Vagina (tissue), 2 donors: ENCODE measurements at regions not wholly inside any gene's neighbourhood (a gene's known extent, or its start where the extent isn't known, plus 50 kb on each side); places are given as distances from the start of the nearest gene placed in this dataset.

Source experiments
- DNase-seq, 2 donors: peaks; one replicate each; pipeline ENCODE4 v3.0.0-alpha.2; 2017; ENCODE audit errors: extremely low spot score in 2 of 2
- H3K27ac ChIP-seq: fragments of 200-600 bp; sonication (generic); one replicate; pipeline ENCODE4 v1.5.1; 2019
- H3K27me3 ChIP-seq: fragments of 200-600 bp; sonication (generic); one replicate; pipeline ENCODE4 v1.5.1; 2019
- H3K36me3 ChIP-seq, 2 donors: fragments of 200-600 bp; sonication (generic); one replicate each; pipeline ENCODE4 v1.5.1; 2017 to 2019
- H3K4me1 ChIP-seq: fragments of 200-600 bp; sonication (generic); one replicate; pipeline ENCODE4 v1.5.1; 2019
- H3K4me3 ChIP-seq, 2 donors: fragments of 200-600 bp; sonication (generic); 1 replicate in 1 of 2; 2 replicates in 1 of 2; pipeline ENCODE4 v1.5.1; 2016 to 2019
- H3K9me3 ChIP-seq: fragments of 200-600 bp; sonication (generic); one replicate; pipeline ENCODE4 v1.5.1; 2019
- POLR2A ChIP-seq, 2 donors: fragments of 450-650 bp; IDR thresholded peaks; one replicate each; pipeline ENCODE4 v1.6.1; 2017; ENCODE audit warnings: antibody characterized with exemption in 2 of 2, mild to moderate bottlenecking in 2 of 2, moderate library complexity in 2 of 2
- POLR2AphosphoS5 ChIP-seq, 2 donors: sonication (generic); formaldehyde crosslinking; IDR thresholded peaks; one replicate each; pipeline ENCODE4 v1.9.0; 2017; ENCODE audit warnings: antibody characterized with exemption in 2 of 2, mild to moderate bottlenecking in 2 of 2, low read depth in 1 of 2; ENCODE audit not compliant: insufficient read depth in 1 of 2
- intact Hi-C: fragments of 100-400 bp; cut with DNase I; formaldehyde crosslinking; loops from one replicate; pipeline ENCODE4 v1.15.1; 2023
- TF ChIP-seq, protein P1 (sequence below), 3 experiments: fragments of 450-650 bp in 2 of 3; fragments of 200-600 bp in 1 of 3; sonication (generic) in 1 of 3; IDR thresholded peaks; one replicate each; pipeline ENCODE4 v1.5.1; 2017 to 2019; ENCODE audit warnings: antibody characterized with exemption in 3 of 3, mild to moderate bottlenecking in 2 of 3, moderate library complexity in 2 of 3

DNA sequence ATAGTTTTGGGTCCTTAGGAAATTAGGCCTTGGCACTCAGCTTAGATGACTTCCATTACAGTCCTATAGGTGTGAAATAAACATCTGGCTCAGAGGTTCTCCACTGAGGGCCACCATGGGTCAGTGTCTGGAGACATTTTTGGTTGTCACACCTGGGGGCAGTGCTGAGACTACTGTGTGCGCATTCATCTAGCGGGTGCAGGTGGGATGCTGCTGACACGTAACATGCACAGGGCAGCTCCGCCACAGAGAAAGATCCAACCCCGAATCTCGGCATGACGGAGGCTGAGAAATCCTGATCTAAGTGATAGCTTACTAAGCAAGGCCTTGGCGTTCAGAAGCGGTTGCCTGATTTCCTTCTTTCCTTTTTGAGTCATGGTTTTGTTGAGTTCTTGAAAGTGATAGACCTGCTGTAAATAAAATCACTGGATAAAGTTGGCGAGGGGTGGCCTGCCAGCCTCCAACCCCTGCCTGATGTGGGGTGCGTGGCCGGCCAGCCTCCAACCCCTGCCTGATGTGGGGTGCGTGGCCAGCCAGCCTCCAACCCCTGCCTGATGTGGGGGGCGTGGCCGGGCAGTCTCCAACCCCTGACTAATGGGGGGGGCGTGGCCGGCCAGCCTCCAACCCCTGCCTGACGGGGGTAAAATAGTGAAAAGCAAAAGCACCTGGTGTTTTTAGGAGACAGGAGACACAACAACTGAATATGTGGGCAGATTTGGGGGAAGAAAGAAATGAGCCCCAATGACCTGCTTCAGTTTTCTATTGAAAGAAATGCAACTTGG is 158.1 kb downstream of the CDH26 start:
- intact Hi-C loops, result no loop called here
- H3K27me3 ChIP-seq, result no peaks in the 10 kb centered on the region
- no peaks in the 10 kb centered on the region for H3K9me3 ChIP-seq
- peak overlapping the region; percentile 33 for H3K27ac ChIP-seq
- TF ChIP-seq, protein P1, sequence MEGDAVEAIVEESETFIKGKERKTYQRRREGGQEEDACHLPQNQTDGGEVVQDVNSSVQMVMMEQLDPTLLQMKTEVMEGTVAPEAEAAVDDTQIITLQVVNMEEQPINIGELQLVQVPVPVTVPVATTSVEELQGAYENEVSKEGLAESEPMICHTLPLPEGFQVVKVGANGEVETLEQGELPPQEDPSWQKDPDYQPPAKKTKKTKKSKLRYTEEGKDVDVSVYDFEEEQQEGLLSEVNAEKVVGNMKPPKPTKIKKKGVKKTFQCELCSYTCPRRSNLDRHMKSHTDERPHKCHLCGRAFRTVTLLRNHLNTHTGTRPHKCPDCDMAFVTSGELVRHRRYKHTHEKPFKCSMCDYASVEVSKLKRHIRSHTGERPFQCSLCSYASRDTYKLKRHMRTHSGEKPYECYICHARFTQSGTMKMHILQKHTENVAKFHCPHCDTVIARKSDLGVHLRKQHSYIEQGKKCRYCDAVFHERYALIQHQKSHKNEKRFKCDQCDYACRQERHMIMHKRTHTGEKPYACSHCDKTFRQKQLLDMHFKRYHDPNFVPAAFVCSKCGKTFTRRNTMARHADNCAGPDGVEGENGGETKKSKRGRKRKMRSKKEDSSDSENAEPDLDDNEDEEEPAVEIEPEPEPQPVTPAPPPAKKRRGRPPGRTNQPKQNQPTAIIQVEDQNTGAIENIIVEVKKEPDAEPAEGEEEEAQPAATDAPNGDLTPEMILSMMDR (IDR thresholded peaks at IDR 0.05), result no peak
- no peak for TF ChIP-seq POLR2A (IDR thresholded peaks at IDR 0.05)
- no peak for TF ChIP-seq POLR2AphosphoS5 (IDR thresholded peaks at IDR 0.05; ENCODE audit: insufficient read depth in 1 of 2, low read depth in 1 of 2)
- DNase-seq, result no peak
- H3K4me1 ChIP-seq, result peaks cover 20% of the 10 kb centered on the region
- H3K36me3 ChIP-seq, result no peaks in the 10 kb centered on the region
- H3K4me3 ChIP-seq, result no peak overlapping the region

DNA sequence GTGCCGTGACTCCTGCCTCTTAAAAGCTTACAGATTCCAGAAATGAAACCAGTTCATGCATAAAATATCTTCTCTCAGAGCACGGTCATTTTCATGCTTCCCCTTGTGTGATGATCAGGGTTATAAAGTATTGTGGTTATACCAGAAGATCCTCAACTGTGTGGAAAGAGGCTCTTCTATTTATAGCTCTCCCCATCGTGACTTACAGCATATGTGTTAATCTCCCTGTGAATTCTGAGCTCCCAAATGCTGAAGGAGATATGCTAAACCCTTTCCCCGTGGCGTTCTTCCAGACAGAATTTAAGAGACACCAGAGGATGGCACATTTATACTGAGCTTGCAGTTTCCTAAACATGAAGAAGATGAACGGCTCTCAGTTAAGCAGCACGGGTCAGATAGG is 158.8 kb downstream of the CDH26 start:
- DNase-seq, result no peak
- intact Hi-C loops, result no loop called here
- TF ChIP-seq, protein P1 (IDR thresholded peaks at IDR 0.05), result no peak
- TF ChIP-seq POLR2A (IDR thresholded peaks at IDR 0.05) (no peak), POLR2AphosphoS5 (IDR thresholded peaks at IDR 0.05; ENCODE audit: insufficient read depth in 1 of 2, low read depth in 1 of 2) (no peak)

DNA sequence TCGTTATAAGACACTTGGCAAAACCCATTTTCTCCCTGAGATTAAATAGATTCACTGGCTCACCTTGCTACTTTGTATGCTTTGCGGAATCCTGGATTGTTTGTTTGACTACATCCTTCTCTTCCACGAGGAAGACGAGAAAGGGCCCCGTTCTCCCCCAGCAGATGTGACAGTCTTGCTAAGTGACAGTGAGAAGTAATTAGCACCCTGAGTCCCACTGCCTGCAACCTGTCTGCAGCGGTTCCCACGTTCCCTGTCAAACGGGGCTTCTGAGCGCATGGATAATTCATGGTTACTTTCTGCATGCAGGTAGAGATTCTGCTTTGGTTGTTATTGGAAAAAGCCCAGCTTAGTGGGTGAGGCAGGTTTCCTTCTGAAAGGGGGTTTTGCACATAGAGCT is 163.7 kb downstream of the CDH26 start:
- TF ChIP-seq POLR2A (IDR thresholded peaks at IDR 0.05) (no peak), POLR2AphosphoS5 (IDR thresholded peaks at IDR 0.05; ENCODE audit: insufficient read depth in 1 of 2, low read depth in 1 of 2) (no peak)
- TF ChIP-seq, protein P1 (IDR thresholded peaks at IDR 0.05), result no peak
- no peak for DNase-seq
- no peak overlapping the region for H3K27ac ChIP-seq
- intact Hi-C loops, result no loop called here
- H3K27me3 ChIP-seq, result no peaks in the 10 kb centered on the region
- no peak overlapping the region for H3K4me3 ChIP-seq
- H3K36me3 ChIP-seq, result no peaks in the 10 kb centered on the region
- peaks cover 7% of the 10 kb centered on the region for H3K4me1 ChIP-seq
- H3K9me3 ChIP-seq, result no peaks in the 10 kb centered on the region

More for the DNA sequence above, 158.8 kb downstream of the CDH26 start:
- Histone ChIP-seq H3K4me3 (no peak overlapping the region), H3K9me3 (no peaks in the 10 kb centered on the region), H3K36me3 (no peaks in the 10 kb centered on the region), H3K4me1 (peaks cover 20% of the 10 kb centered on the region), H3K27ac (no peak overlapping the region), H3K27me3 (no peaks in the 10 kb centered on the region)

DNA sequence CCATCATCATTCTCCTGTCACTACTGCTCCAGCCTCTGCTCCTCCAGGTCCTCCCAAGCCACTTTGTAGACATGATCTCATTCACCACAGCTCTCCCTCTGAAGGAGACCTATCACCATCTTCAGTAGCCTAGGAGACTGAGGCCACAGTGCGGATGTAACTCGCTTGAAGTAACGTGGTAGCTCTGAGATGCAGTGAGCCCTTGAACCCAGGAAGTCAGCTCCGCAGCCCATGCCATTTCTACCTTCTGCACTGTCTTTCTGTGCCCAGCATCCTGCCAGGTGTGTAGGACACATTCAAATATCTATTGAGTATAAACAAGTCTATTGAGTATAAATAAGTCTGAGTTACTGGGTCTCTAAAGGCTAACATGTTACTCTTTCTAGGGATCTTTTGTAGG is 164.4 kb downstream of the CDH26 start:
- H3K36me3 ChIP-seq, result no peaks in the 10 kb centered on the region
- H3K27me3 ChIP-seq, result no peaks in the 10 kb centered on the region
- TF ChIP-seq, protein P1 (IDR thresholded peaks at IDR 0.05), result no peak
- TF ChIP-seq POLR2AphosphoS5 (IDR thresholded peaks at IDR 0.05; ENCODE audit: insufficient read depth in 1 of 2, low read depth in 1 of 2) (no peak), POLR2A (IDR thresholded peaks at IDR 0.05) (no peak)
- intact Hi-C loops, result no loop called here
- no peaks in the 10 kb centered on the region for H3K4me1 ChIP-seq
- no peak overlapping the region for H3K4me3 ChIP-seq
- DNase-seq, result no peak
- no peaks in the 10 kb centered on the region for H3K9me3 ChIP-seq
- no peak overlapping the region for H3K27ac ChIP-seq

DNA sequence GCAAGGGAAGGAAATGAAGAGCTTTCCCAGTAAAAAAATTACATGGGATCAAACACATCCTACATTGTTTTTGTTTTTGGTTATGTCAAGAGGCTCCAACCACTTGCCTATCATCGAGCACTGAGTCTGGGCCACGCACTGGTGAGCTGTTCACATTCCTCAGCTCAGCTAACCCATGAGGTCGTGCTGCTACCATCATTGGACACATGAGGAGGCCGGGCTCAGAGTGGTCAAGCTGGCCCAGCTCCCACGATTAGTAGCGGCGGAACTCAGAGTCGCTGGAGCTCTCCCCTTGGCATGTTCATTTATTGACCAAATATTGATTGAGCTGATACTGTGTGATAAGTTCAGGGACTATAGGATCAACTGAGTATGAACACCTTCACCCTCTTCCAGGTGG is 164.9 kb downstream of the CDH26 start:
- intact Hi-C loops, result no loop called here
- TF ChIP-seq, protein P1 (IDR thresholded peaks at IDR 0.05), result no peak
- TF ChIP-seq POLR2AphosphoS5 (IDR thresholded peaks at IDR 0.05; ENCODE audit: insufficient read depth in 1 of 2, low read depth in 1 of 2) (no peak), POLR2A (IDR thresholded peaks at IDR 0.05) (no peak)
- H3K36me3 ChIP-seq, result no peaks in the 10 kb centered on the region
- DNase-seq, result no peak
- H3K27me3 ChIP-seq, result no peaks in the 10 kb centered on the region
- H3K4me1 ChIP-seq, result no peaks in the 10 kb centered on the region
- H3K4me3 ChIP-seq, result no peak overlapping the region
- H3K27ac ChIP-seq, result no peak overlapping the region
- no peaks in the 10 kb centered on the region for H3K9me3 ChIP-seq
